ENCODE measurements at regions not wholly inside any gene's neighbourhood (a gene's known extent, or its start where the extent isn't known, plus 50 kb on each side); places are given as distances from the start of the nearest gene placed in this dataset.

GRCh38 chr4:29770627-29771026, 949.5 kb upstream of the PCDH7 start:
- TF ChIP-seq POLR2AphosphoS5 (IDR thresholded peaks at IDR 0.05) (no peak), POLR2A (IDR thresholded peaks at IDR 0.05) (no peak)
